H1 (cell line): ENCODE measurements at regions not wholly inside any gene's neighbourhood (a gene's known extent, or its start where the extent isn't known, plus 50 kb on each side); places are given as distances from the start of the nearest gene placed in this dataset.

Source experiments
- CTCF ChIA-PET: fragments of 300-600 bp; sonication (Branson Sonifier 250); formaldehyde crosslinking; loops from one replicate; lab custom pipeline; 2021; ENCODE audit not compliant: partially characterized antibody; lab: Charles Lee
- POLR2A ChIA-PET: fragments of 300-600 bp; sonication (Branson Sonifier 250); formaldehyde crosslinking; loops from one replicate; lab custom pipeline; 2021; ENCODE audit warnings: inconsistent platforms; ENCODE audit not compliant: partially characterized antibody; lab: Charles Lee
- DNase-seq, 2 experiments: peaks; one replicate each; pipeline versions ENCODE4 v3.0.0 to v3.0.0-alpha.2; 2010 to 2022; ENCODE audit warnings: low spot score in 2 of 2, low read depth in 1 of 2, mixed read lengths in 1 of 2
- FAIRE-seq: peaks from 2 replicates; lab custom pipeline; 2011; peaks lifted over from hg19 to GRCh38; lab: Jason Lieb, UNC
- H2AFZ ChIP-seq: 2 replicates; pipeline ENCODE4 v1.8.1; 2012; ENCODE audit warnings: low read length, inconsistent platforms
- H2AK5ac ChIP-seq: 2 replicates; pipeline ENCODE4 v1.6.1; 2013; ENCODE audit warnings: low read depth, low read length
- H2BK120ac ChIP-seq: replicated peaks from 2 replicates; pipeline ENCODE3; 2013; ENCODE audit warnings: low read depth, low read length, inconsistent platforms
- H2BK12ac ChIP-seq: 2 replicates; pipeline ENCODE4 v1.6.1; 2013; ENCODE audit warnings: low read depth, low read length
- H2BK15ac ChIP-seq: 2 replicates; pipeline ENCODE4 v1.6.1; 2013; ENCODE audit warnings: low read length
- H2BK20ac ChIP-seq: 2 replicates; pipeline ENCODE4 v1.6.1; 2013; ENCODE audit warnings: low read length
- H2BK5ac ChIP-seq: 2 replicates; pipeline ENCODE4 v1.6.1; 2013; ENCODE audit warnings: low read depth, low read length
- H3K14ac ChIP-seq: 2 replicates; pipeline ENCODE4 v1.6.1; 2013; ENCODE audit warnings: inconsistent platforms; ENCODE audit not compliant: insufficient read length
- H3K18ac ChIP-seq: 2 replicates; pipeline ENCODE4 v1.6.1; 2013; ENCODE audit warnings: low read length; ENCODE audit errors: extremely low read depth
- H3K23ac ChIP-seq: 2 replicates; pipeline ENCODE4 v1.6.1; 2013; ENCODE audit warnings: inconsistent platforms; ENCODE audit not compliant: insufficient read length
- H3K23me2 ChIP-seq: 2 replicates; pipeline ENCODE4 v1.6.1; 2013; ENCODE audit warnings: low read depth, low read length
- H3K27ac ChIP-seq: 2 replicates; pipeline ENCODE4 v1.6.1; 2011; ENCODE audit warnings: low read depth, low read length, inconsistent platforms
- H3K27me3 ChIP-seq, 4 experiments: replicated peaks in 1 of 4; 1 replicate in 1 of 4; 2 replicates in 3 of 4; pipeline versions ENCODE4 v1.6.1 to v1.8.1; 2011 to 2013; ENCODE audit warnings: low read length in 3 of 4, mild to moderate bottlenecking in 3 of 4, inconsistent platforms in 2 of 4, mixed read lengths in 2 of 4, moderate library complexity in 1 of 4; ENCODE audit not compliant: control insufficient read depth in 3 of 4, insufficient read depth in 3 of 4; ENCODE audit errors: extremely low read depth in 1 of 4
- H3K36me3 ChIP-seq, 4 experiments: 2 replicates each; pipeline versions ENCODE4 v1.6.1 to v1.8.1; 2011 to 2013; ENCODE audit warnings: mild to moderate bottlenecking in 4 of 4, low read length in 3 of 4, moderate library complexity in 2 of 4, control low read depth in 1 of 4, inconsistent platforms in 1 of 4; ENCODE audit not compliant: insufficient read depth in 4 of 4, control insufficient read depth in 2 of 4
- H3K4ac ChIP-seq: replicated peaks from 2 replicates; pipeline ENCODE3; 2013; ENCODE audit warnings: low read length, low read depth, mixed read lengths, inconsistent platforms; ENCODE audit not compliant: insufficient read length
- H3K4me1 ChIP-seq, 4 experiments: replicated peaks in 1 of 4; 1 replicate in 1 of 4; 2 replicates in 3 of 4; pipeline versions ENCODE4 v1.6.1 to v1.8.1; 2011 to 2013; ENCODE audit warnings: low read length in 3 of 4, inconsistent platforms in 2 of 4, mixed read lengths in 1 of 4; ENCODE audit not compliant: insufficient read depth in 4 of 4, control insufficient read depth in 3 of 4
- H3K4me2 ChIP-seq, 2 experiments: 2 replicates each; pipeline versions ENCODE4 v1.6.1 to v1.8.1; 2011 to 2013; ENCODE audit warnings: low read depth in 2 of 2, low read length in 2 of 2, control low read depth in 1 of 2, inconsistent platforms in 1 of 2, mild to moderate bottlenecking in 1 of 2; ENCODE audit not compliant: insufficient read depth in 1 of 2
- H3K4me3 ChIP-seq, 4 experiments: fragments of 200-600, 300-600 bp in 1 of 4; sonication (generic), shearing (Covaris generic), sonication (Bioruptor Twin) in 1 of 4; 2 replicates each; pipeline versions ENCODE4 v1.5.1 to v1.8.1; 2011 to 2016; ENCODE audit warnings: low read length in 4 of 4, low read depth in 3 of 4, control low read depth in 2 of 4, inconsistent platforms in 2 of 4, mild to moderate bottlenecking in 2 of 4, mixed read lengths in 1 of 4, moderate library complexity in 1 of 4; ENCODE audit not compliant: insufficient read depth in 2 of 4; ENCODE audit errors: extremely low read depth in 1 of 4
- H3K56ac ChIP-seq: replicated peaks from 2 replicates; pipeline ENCODE3; 2013; ENCODE audit warnings: low read depth, mild to moderate bottlenecking, mixed read lengths, low read length, inconsistent platforms; ENCODE audit not compliant: insufficient read length
- H3K79me1 ChIP-seq: 2 replicates; pipeline ENCODE4 v1.6.1; 2013; ENCODE audit warnings: low read depth, low read length, control low read depth
- H3K79me2 ChIP-seq, 2 experiments: 2 replicates each; pipeline versions ENCODE4 v1.6.1 to v1.8.1; 2012 to 2013; ENCODE audit warnings: low read length in 2 of 2, mild to moderate bottlenecking in 2 of 2, inconsistent platforms in 1 of 2; ENCODE audit not compliant: insufficient read depth in 2 of 2, control insufficient read depth in 1 of 2
- H3K9ac ChIP-seq, 4 experiments: replicated peaks in 1 of 4; 1 replicate in 1 of 4; 2 replicates in 3 of 4; pipeline versions ENCODE4 v1.6.1 to v1.8.1; 2011 to 2013; ENCODE audit warnings: low read depth in 3 of 4, low read length in 3 of 4, control low read depth in 2 of 4, mild to moderate bottlenecking in 2 of 4, moderate library complexity in 2 of 4, inconsistent platforms in 1 of 4; ENCODE audit errors: extremely low read depth in 1 of 4
- H3K9me3 ChIP-seq, 2 experiments: 2 replicates each; pipeline versions ENCODE4 v1.6.1 to v1.8.1; 2012 to 2013; ENCODE audit warnings: mild to moderate bottlenecking in 2 of 2, moderate library complexity in 2 of 2, control low read depth in 1 of 2, inconsistent platforms in 1 of 2, low read depth in 1 of 2, low read length in 1 of 2, mixed read lengths in 1 of 2; ENCODE audit not compliant: insufficient read depth in 2 of 2
- H4K20me1 ChIP-seq, 2 experiments: replicated peaks in 1 of 2; 2 replicates each; pipeline versions ENCODE3 to v1.8.1; 2011 to 2013; ENCODE audit warnings: inconsistent platforms in 2 of 2, low read length in 2 of 2, mild to moderate bottlenecking in 1 of 2; ENCODE audit not compliant: insufficient read depth in 2 of 2, control insufficient read depth in 1 of 2
- H4K5ac ChIP-seq: 2 replicates; pipeline ENCODE4 v1.6.1; 2013; ENCODE audit warnings: low read length, low read depth, mixed read lengths, inconsistent platforms; ENCODE audit not compliant: insufficient read length
- H4K8ac ChIP-seq: 2 replicates; pipeline ENCODE4 v1.8.0; 2013; ENCODE audit warnings: mild to moderate bottlenecking, moderate library complexity, low read length, inconsistent platforms; ENCODE audit not compliant: insufficient read depth; ENCODE audit errors: extremely low read depth
- H4K91ac ChIP-seq: replicated peaks from 2 replicates; pipeline ENCODE3; 2013; ENCODE audit warnings: low read length, mixed read lengths, inconsistent platforms; ENCODE audit not compliant: insufficient read length
- EP300 ChIP-seq, 2 experiments: IDR thresholded peaks; 1 replicate in 1 of 2; 2 replicates in 1 of 2; pipeline ENCODE4 v1.6.1; 2011 to 2012; ENCODE audit warnings: low read depth in 2 of 2, low read length in 2 of 2, mild to moderate bottlenecking in 2 of 2, borderline replicate concordance in 1 of 2, inconsistent platforms in 1 of 2, moderate library complexity in 1 of 2
- HDAC2 ChIP-seq, 2 experiments: fragments of 300-600 bp in 1 of 2; sonication (generic) in 1 of 2; IDR thresholded peaks; 2 replicates each; pipeline ENCODE4 v1.6.1; 2011 to 2012; ENCODE audit warnings: low read depth in 2 of 2, low read length in 2 of 2, mild to moderate bottlenecking in 2 of 2, moderate library complexity in 2 of 2, borderline replicate concordance in 1 of 2, inconsistent platforms in 1 of 2
- KDM4A ChIP-seq: IDR thresholded peaks from one replicate; pipeline ENCODE4 v1.7.1; 2012; ENCODE audit warnings: low read depth, mild to moderate bottlenecking, moderate library complexity, low read length, inconsistent platforms; ENCODE audit not compliant: severe bottlenecking
- NRF1 ChIP-seq: IDR thresholded peaks from 2 replicates; pipeline ENCODE4 v1.6.1; 2011; ENCODE audit warnings: mild to moderate bottlenecking, low read depth, low read length, improper control_type of control experiment
- PHF8 ChIP-seq: fragments of 200-600 bp; sonication (generic); conservative IDR thresholded peaks from 2 replicates; pipeline ENCODE4 v1.7.1; 2012; ENCODE audit warnings: low read depth, mild to moderate bottlenecking, inconsistent platforms, low read length, moderate library complexity
- RFX5 ChIP-seq: IDR thresholded peaks from 2 replicates; pipeline ENCODE4 v1.6.1; 2011; ENCODE audit warnings: low read depth, low read length, improper control_type of control experiment, borderline replicate concordance
- RNF2 ChIP-seq: fragments of 200-900, 300-1000 bp; sonication (generic); IDR thresholded peaks from 2 replicates; pipeline ENCODE4 v1.7.1; 2016; ENCODE audit warnings: borderline replicate concordance, low read depth, mild to moderate bottlenecking, antibody characterized with exemption, low read length; ENCODE audit not compliant: poor library complexity, severe bottlenecking; ENCODE audit errors: missing control alignments
- SIRT6 ChIP-seq: IDR thresholded peaks from one replicate; pipeline ENCODE4 v1.7.1; 2012; ENCODE audit warnings: low read length, inconsistent platforms
- SP2 ChIP-seq: IDR thresholded peaks from 2 replicates; pipeline ENCODE4 v1.6.1; 2012; ENCODE audit warnings: mild to moderate bottlenecking, low read length, inconsistent platforms
- WGBS, 2 experiments: shearing (Covaris generic) in 1 of 2; methylation state at CpG; one replicate each; pipeline versions ENCODE4 v1.1.6 to v1.1.7; 2013 to 2015; ENCODE audit warnings: low lambda C conversion rate in 2 of 2, mixed read lengths in 2 of 2, inconsistent platforms in 1 of 2, low coverage in 1 of 2, missing lambda C conversion rate in 1 of 2; ENCODE audit not compliant: insufficient replicate concordance in 2 of 2, insufficient coverage in 1 of 2, insufficient read length in 1 of 2; ENCODE audit errors: extremely low coverage in 1 of 2, missing lambda C conversion rate in 1 of 2; 5-methylcytosine and 5-hydroxymethylcytosine counted together
- TF ChIP-seq, protein P1 (sequence below): IDR thresholded peaks from 2 replicates; pipeline ENCODE4 v1.6.1; 2012; ENCODE audit warnings: low read length, inconsistent platforms

DNA sequence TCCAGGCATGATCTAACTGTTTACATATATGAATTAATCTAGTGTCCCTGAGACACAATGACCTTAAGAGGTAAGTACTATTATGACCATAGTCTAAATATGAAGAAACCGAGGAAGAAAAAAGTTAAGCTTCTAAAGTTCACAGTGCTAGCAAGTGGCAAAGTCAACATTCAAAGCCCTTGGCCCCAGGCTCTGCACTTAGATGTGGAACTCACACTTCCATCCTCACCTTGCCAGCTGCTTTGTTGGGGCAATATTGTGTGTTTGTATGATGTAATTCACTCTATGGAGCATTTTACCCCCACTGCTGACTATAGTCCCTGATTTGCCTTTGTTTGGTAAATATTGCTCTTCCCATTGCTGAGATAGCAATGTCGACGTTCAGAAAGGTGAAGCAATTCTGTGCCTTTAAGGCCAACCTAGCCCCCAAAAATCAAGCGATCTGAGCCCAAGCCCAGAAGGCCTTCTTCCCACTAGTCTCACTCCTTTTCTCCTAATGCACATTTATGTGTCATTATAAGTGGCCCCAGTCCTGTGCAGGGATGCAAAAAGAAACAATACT is 487.6 kb upstream of the ZMIZ1 start:
- CTCF ChIA-PET = no interaction called here
- no peak for DNase-seq
- Histone ChIP-seq H3K36me3 (no peaks in the 10 kb centered on the region), H4K5ac (no peak overlapping the region), H3K9ac (no peak overlapping the region; a peak in 1 of 7 replicates), H2AK5ac (no peak overlapping the region), H3K23ac (no peak overlapping the region), H4K91ac (no peak overlapping the region), H2BK15ac (no peak overlapping the region), H2AFZ (no peak overlapping the region), H4K8ac (no peak overlapping the region), H2BK12ac (no peak overlapping the region), H3K18ac (no peak overlapping the region), H2BK20ac (no peak overlapping the region), H3K27me3 (0 out of 7 replicates have a peak, but pooled peaks cover 0 to 3% (median 0%) of the 10 kb centered on the region in 4 experiments), H3K4ac (no peak overlapping the region), H3K4me1 (0 out of 7 replicates have a peak, but pooled peaks cover 0 to 2% (median 0%) of the 10 kb centered on the region in 4 experiments), H3K4me2 (no peak overlapping the region), H3K79me2 (no peaks in the 10 kb centered on the region), H3K4me3 (no peak overlapping the region), H3K27ac (no peak overlapping the region), H4K20me1 (no peaks in the 10 kb centered on the region), H3K9me3 (no peaks in the 10 kb centered on the region), H2BK5ac (no peak overlapping the region), H3K56ac (no peak overlapping the region), H3K79me1 (no peaks in the 10 kb centered on the region), H3K23me2 (no peaks in the 10 kb centered on the region), H2BK120ac (no peak overlapping the region), H3K14ac (no peak overlapping the region)
- WGBS, 2 experiments = 83% methylated on average over 4 of the region's 4 CpGs; no CpG with 5 or more reads in 1 of the 2 experiments
- TF ChIP-seq SP2 (no peak), KDM4A (no peak), NRF1 (no peak), RFX5 (no peak), RNF2 (no peak), HDAC2 (IDR thresholded peaks at IDR 0.05; ENCODE audit: borderline replicate concordance in 1 of 2, low read depth in 2 of 2, low read length in 2 of 2) (no peak), SIRT6 (no peak), PHF8 (no peak), EP300 (IDR thresholded peaks at IDR 0.05; ENCODE audit: borderline replicate concordance in 1 of 2, low read depth in 2 of 2, low read length in 2 of 2) (no peak)
- TF ChIP-seq, protein P1, sequence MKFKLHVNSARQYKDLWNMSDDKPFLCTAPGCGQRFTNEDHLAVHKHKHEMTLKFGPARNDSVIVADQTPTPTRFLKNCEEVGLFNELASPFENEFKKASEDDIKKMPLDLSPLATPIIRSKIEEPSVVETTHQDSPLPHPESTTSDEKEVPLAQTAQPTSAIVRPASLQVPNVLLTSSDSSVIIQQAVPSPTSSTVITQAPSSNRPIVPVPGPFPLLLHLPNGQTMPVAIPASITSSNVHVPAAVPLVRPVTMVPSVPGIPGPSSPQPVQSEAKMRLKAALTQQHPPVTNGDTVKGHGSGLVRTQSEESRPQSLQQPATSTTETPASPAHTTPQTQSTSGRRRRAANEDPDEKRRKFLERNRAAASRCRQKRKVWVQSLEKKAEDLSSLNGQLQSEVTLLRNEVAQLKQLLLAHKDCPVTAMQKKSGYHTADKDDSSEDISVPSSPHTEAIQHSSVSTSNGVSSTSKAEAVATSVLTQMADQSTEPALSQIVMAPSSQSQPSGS = no peak
- no peak for FAIRE-seq
- POLR2A ChIA-PET = no interaction called here
